BLaER1 (cell line): ENCODE measurements at regions not wholly inside any gene's neighbourhood (a gene's known extent, or its start where the extent isn't known, plus 50 kb on each side); places are given as distances from the start of the nearest gene placed in this dataset.
"Not testable (repeated sequence)": the region's sequence is repeated elsewhere in the genome, so short reads cannot be mapped to it uniquely, and the experiment has no call there.

Experiments
- H3K27ac ChIP-seq: shearing (Covaris generic); formaldehyde crosslinking; 2 replicates; pipeline ENCODE4 v1.8.1; 2022
- H3K27me3 ChIP-seq: shearing (Covaris generic); formaldehyde crosslinking; 2 replicates; pipeline ENCODE4 v1.8.1; 2022
- H3K36me3 ChIP-seq: shearing (Covaris generic); formaldehyde crosslinking; 2 replicates; pipeline ENCODE4 v1.8.1; 2022
- H3K4me1 ChIP-seq: shearing (Covaris generic); formaldehyde crosslinking; 2 replicates; pipeline ENCODE4 v1.8.1; 2022
- H3K4me2 ChIP-seq: shearing (Covaris generic); formaldehyde crosslinking; 2 replicates; pipeline ENCODE4 v1.8.1; 2022
- H3K4me3 ChIP-seq: shearing (Covaris generic); formaldehyde crosslinking; 2 replicates; pipeline ENCODE4 v1.8.1; 2022
- H3K9ac ChIP-seq: shearing (Covaris generic); formaldehyde crosslinking; 2 replicates; pipeline ENCODE4 v1.8.1; 2022
- H3K9me3 ChIP-seq: shearing (Covaris generic); formaldehyde crosslinking; 2 replicates; pipeline ENCODE4 v1.8.1; 2022
- H4K20me1 ChIP-seq: shearing (Covaris generic); formaldehyde crosslinking; 2 replicates; pipeline ENCODE4 v1.8.1; 2022
- Cebpa-rat ChIP-seq: shearing (Covaris generic); IDR thresholded peaks from 2 replicates; pipeline ENCODE4 v1.8.1; 2022

GRCh38 chr6:119426619-119427018 lies 77.1 kb upstream of the MAN1A1 start:
- TF ChIP-seq Cebpa-rat: no peak
- Histone ChIP-seq H3K27ac (no peak overlapping the region), H3K9ac (no peak overlapping the region), H3K4me1 (no peaks in the 10 kb centered on the region), H3K36me3 (no peaks in the 10 kb centered on the region), H3K9me3 (peaks cover 12% of the 10 kb centered on the region; the same call in 1 of the 2 replicates), H4K20me1 (no peaks in the 10 kb centered on the region), H3K4me3 (no peak overlapping the region), H3K4me2 (no peak overlapping the region), H3K27me3 (no peaks in the 10 kb centered on the region)

- H3K27me3 ChIP-seq: no peaks in the 10 kb centered on the region
- no peaks in the 10 kb centered on the region for H3K4me1 ChIP-seq
- H3K4me2 ChIP-seq: no peak overlapping the region
- no peak overlapping the region for H3K4me3 ChIP-seq
- no peak overlapping the region for H3K27ac ChIP-seq
- H4K20me1 ChIP-seq: no peaks in the 10 kb centered on the region
- no peaks in the 10 kb centered on the region for H3K36me3 ChIP-seq
- no peak for TF ChIP-seq Cebpa-rat
- H3K9me3 ChIP-seq: peaks cover 19% of the 10 kb centered on the region; the same call in 1 of the 2 replicates
- H3K9ac ChIP-seq: no peak overlapping the region
These were observed 74.4 kb upstream of the MAN1A1 start for GRCh38 chr6:119423996-119424395.

- H4K20me1 ChIP-seq, H3K4me2 ChIP-seq, H3K27ac ChIP-seq, H3K9ac ChIP-seq, H3K4me1 ChIP-seq, H3K4me3 ChIP-seq, H3K27me3 ChIP-seq, H3K36me3 ChIP-seq: not testable (repeated sequence)
- H3K9me3 ChIP-seq: peaks cover 32% of the 10 kb centered on the region; the same call in 1 of the 2 replicates
These were observed 68.5 kb upstream of the MAN1A1 start for GRCh38 chr6:119418084-119418483.

GRCh38 chr6:119407156-119407555 lies 57.6 kb upstream of the MAN1A1 start:
- Histone ChIP-seq H3K4me3 (no peak overlapping the region), H3K4me2 (no peak overlapping the region), H3K4me1 (no peaks in the 10 kb centered on the region), H3K9me3 (no peaks in the 10 kb centered on the region), H3K9ac (no peak overlapping the region), H3K36me3 (no peaks in the 10 kb centered on the region), H3K27me3 (no peaks in the 10 kb centered on the region), H3K27ac (no peak overlapping the region), H4K20me1 (no peaks in the 10 kb centered on the region)
- no peak for TF ChIP-seq Cebpa-rat

- not testable (repeated sequence) for H4K20me1 ChIP-seq, H3K9ac ChIP-seq, H3K9me3 ChIP-seq, H3K4me3 ChIP-seq, H3K4me2 ChIP-seq, H3K36me3 ChIP-seq, H3K27ac ChIP-seq, H3K27me3 ChIP-seq, H3K4me1 ChIP-seq
These were observed 55.6 kb upstream of the MAN1A1 start for GRCh38 chr6:119405114-119405513.
